ENCODE measurements at regions not wholly inside any gene's neighbourhood (a gene's known extent, or its start where the extent isn't known, plus 50 kb on each side); places are given as distances from the start of the nearest gene placed in this dataset.

GRCh38 chr6:119459207-119459974 is 109.8 kb upstream of the MAN1A1 start:
- ChIA-PET POLR2A (no interaction called here), CTCF (no interaction called here)
- H3K9me3 ChIP-seq (ENCODE audit: control insufficient read depth, insufficient read depth, low read length), result no peaks in the 10 kb centered on the region

GRCh38 chr6:119454714-119455113 is 105.2 kb upstream of the MAN1A1 start:
- Histone ChIP-seq H3K27ac (ENCODE audit: low read depth, low read length) (no peak overlapping the region), H3K4me3 (ENCODE audit: low read depth, low read length) (no peak overlapping the region), H3K27me3 (ENCODE audit: control insufficient read depth, insufficient read depth, low read length) (peaks cover 2% of the 10 kb centered on the region), H3K9me3 (ENCODE audit: control insufficient read depth, insufficient read depth, low read length) (no peaks in the 10 kb centered on the region)
- no peak for TF ChIP-seq CTCF (IDR thresholded peaks at IDR 0.05; ENCODE audit: low read depth, low read length)
- POLR2A ChIA-PET, result no interaction called here
- CTCF ChIA-PET, result no interaction called here
- DNase-seq (ENCODE audit: low read depth, low spot score), result no peak

More at GRCh38 chr6:119459207-119459974, 109.8 kb upstream of the MAN1A1 start:
- H3K27me3 ChIP-seq (ENCODE audit: control insufficient read depth, insufficient read depth, low read length), result no peaks in the 10 kb centered on the region
- no peak overlapping the region for H3K4me3 ChIP-seq (ENCODE audit: low read depth, low read length)
- TF ChIP-seq CTCF (IDR thresholded peaks at IDR 0.05; ENCODE audit: low read depth, low read length), result no peak
- no peak overlapping the region for H3K27ac ChIP-seq (ENCODE audit: low read depth, low read length)
- no peak for DNase-seq (ENCODE audit: low read depth, low spot score)

- H3K27me3 ChIP-seq (ENCODE audit: control insufficient read depth, insufficient read depth, low read length), result peaks cover 2% of the 10 kb centered on the region
- TF ChIP-seq CTCF (IDR thresholded peaks at IDR 0.05; ENCODE audit: low read depth, low read length), result no peak
- H3K27ac ChIP-seq (ENCODE audit: low read depth, low read length), result no peak overlapping the region
- POLR2A ChIA-PET, result no interaction called here
- no peaks in the 10 kb centered on the region for H3K9me3 ChIP-seq (ENCODE audit: control insufficient read depth, insufficient read depth, low read length)
- no peak overlapping the region for H3K4me3 ChIP-seq (ENCODE audit: low read depth, low read length)
- CTCF ChIA-PET, result no interaction called here
- no peak for DNase-seq (ENCODE audit: low read depth, low spot score)
These were observed 104.0 kb upstream of the MAN1A1 start for GRCh38 chr6:119453242-119454200.

GRCh38 chr6:119449331-119450156 is 100.0 kb upstream of the MAN1A1 start:
- TF ChIP-seq CTCF (IDR thresholded peaks at IDR 0.05; ENCODE audit: low read depth, low read length), result no peak
- Histone ChIP-seq H3K9me3 (ENCODE audit: control insufficient read depth, insufficient read depth, low read length) (no peaks in the 10 kb centered on the region), H3K4me3 (ENCODE audit: low read depth, low read length) (no peak overlapping the region), H3K27me3 (ENCODE audit: control insufficient read depth, insufficient read depth, low read length) (peaks cover 2% of the 10 kb centered on the region), H3K27ac (ENCODE audit: low read depth, low read length) (no peak overlapping the region)
- POLR2A ChIA-PET, result no interaction called here
- DNase-seq (ENCODE audit: low read depth, low spot score), result no peak
- CTCF ChIA-PET, result no interaction called here

All from AG04450 (cell line).